ENCODE measurements at regions not wholly inside any gene's neighbourhood (a gene's known extent, or its start where the extent isn't known, plus 50 kb on each side); places are given as distances from the start of the nearest gene placed in this dataset.

- Histone ChIP-seq H3K79me2 (ENCODE audit: insufficient read depth, low read length) (no peaks in the 10 kb centered on the region), H3K4me1 (ENCODE audit: insufficient read depth, low read length) (no peaks in the 10 kb centered on the region), H3K4me3 (ENCODE audit: insufficient read depth, low read length) (no peak overlapping the region), H3K9me3 (ENCODE audit: low read depth, low read length) (no peaks in the 10 kb centered on the region), H3K27me3 (ENCODE audit: insufficient read depth, low read length) (no peaks in the 10 kb centered on the region), H2AFZ (ENCODE audit: low read length) (no peak overlapping the region), H3K27ac (ENCODE audit: low read depth, low read length) (no peak overlapping the region), H4K20me1 (ENCODE audit: insufficient read depth, low read length) (no peaks in the 10 kb centered on the region), H3K36me3 (ENCODE audit: insufficient read depth, low read length) (no peaks in the 10 kb centered on the region), H3K4me2 (ENCODE audit: insufficient read depth, low read length) (no peak overlapping the region)
- no peak for TF ChIP-seq CTCF (IDR thresholded peaks at IDR 0.05; ENCODE audit: extremely low read depth, low read depth, low read length)
- DNase-seq (ENCODE audit: insufficient read length, low spot score, missing footprints), result no peak
These were observed 284.0 kb upstream of the ZFP42 start for GRCh38 chr4:187711586-187711985.

DNA sequence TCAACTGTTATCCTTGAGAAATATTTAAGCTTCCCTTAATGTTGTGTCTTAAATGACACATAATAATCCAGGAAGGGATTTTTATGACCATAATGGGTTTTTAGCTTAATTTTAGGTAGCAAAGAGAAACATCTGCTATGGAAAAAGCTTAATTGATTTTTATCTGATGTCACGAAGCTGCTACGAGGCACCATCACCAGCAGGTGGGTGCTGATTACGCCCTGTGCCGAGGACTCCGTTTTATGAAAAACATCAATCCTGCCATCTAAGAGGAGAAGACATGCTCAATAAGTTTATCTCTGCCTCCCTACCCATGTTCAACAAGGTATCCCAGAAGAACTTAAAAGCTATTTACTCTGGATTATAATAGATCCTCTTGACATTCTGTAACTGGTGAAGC, 280.6 kb upstream of the ZFP42 start:
- no peak for TF ChIP-seq CTCF (IDR thresholded peaks at IDR 0.05; ENCODE audit: extremely low read depth, low read depth, low read length)
- no peak overlapping the region for H3K4me3 ChIP-seq (ENCODE audit: insufficient read depth, low read length)

GRCh38 chr4:187715466-187715865, 280.1 kb upstream of the ZFP42 start:
- Histone ChIP-seq H4K20me1 (ENCODE audit: insufficient read depth, low read length) (no peaks in the 10 kb centered on the region), H3K9me3 (ENCODE audit: low read depth, low read length) (no peaks in the 10 kb centered on the region), H3K4me2 (ENCODE audit: insufficient read depth, low read length) (no peak overlapping the region), H3K36me3 (ENCODE audit: insufficient read depth, low read length) (no peaks in the 10 kb centered on the region), H3K79me2 (ENCODE audit: insufficient read depth, low read length) (no peaks in the 10 kb centered on the region), H3K4me1 (ENCODE audit: insufficient read depth, low read length) (no peaks in the 10 kb centered on the region), H3K4me3 (ENCODE audit: insufficient read depth, low read length) (no peak overlapping the region), H3K27me3 (ENCODE audit: insufficient read depth, low read length) (no peaks in the 10 kb centered on the region), H2AFZ (ENCODE audit: low read length) (no peak overlapping the region), H3K27ac (ENCODE audit: low read depth, low read length) (no peak overlapping the region)
- DNase-seq (ENCODE audit: insufficient read length, low spot score, missing footprints), result no peak
- TF ChIP-seq CTCF (IDR thresholded peaks at IDR 0.05; ENCODE audit: extremely low read depth, low read depth, low read length), result no peak

More for the DNA sequence above, 280.6 kb upstream of the ZFP42 start:
- H3K9me3 ChIP-seq (ENCODE audit: low read depth, low read length), result no peaks in the 10 kb centered on the region
- H3K27ac ChIP-seq (ENCODE audit: low read depth, low read length), result no peak overlapping the region
- H3K36me3 ChIP-seq (ENCODE audit: insufficient read depth, low read length), result no peaks in the 10 kb centered on the region
- no peaks in the 10 kb centered on the region for H4K20me1 ChIP-seq (ENCODE audit: insufficient read depth, low read length)
- no peak overlapping the region for H3K4me2 ChIP-seq (ENCODE audit: insufficient read depth, low read length)
- no peaks in the 10 kb centered on the region for H3K79me2 ChIP-seq (ENCODE audit: insufficient read depth, low read length)
- no peak overlapping the region for H2AFZ ChIP-seq (ENCODE audit: low read length)
- H3K4me1 ChIP-seq (ENCODE audit: insufficient read depth, low read length), result no peaks in the 10 kb centered on the region
- H3K27me3 ChIP-seq (ENCODE audit: insufficient read depth, low read length), result no peaks in the 10 kb centered on the region
- DNase-seq (ENCODE audit: insufficient read length, low spot score, missing footprints), result peak; percentile 13

DNA sequence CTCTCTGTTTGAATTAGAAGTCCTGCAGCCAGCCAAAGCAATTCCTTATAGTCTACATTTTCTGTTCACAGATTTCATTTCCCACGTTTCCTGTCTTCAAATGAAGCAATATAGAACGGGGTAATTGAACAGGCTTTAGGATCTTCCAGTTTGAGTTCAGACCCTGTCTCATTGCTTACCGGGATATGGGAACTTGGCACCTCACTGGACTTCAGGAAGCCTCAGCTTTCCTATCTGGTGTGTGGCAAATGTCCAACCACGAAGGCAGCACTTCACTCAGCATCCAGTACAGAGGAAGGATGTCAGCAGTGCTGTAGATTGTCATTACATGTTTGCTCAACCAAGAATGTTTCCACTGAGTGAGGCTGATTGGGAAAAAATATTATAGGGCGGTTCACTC, 271.1 kb upstream of the ZFP42 start:
- no peaks in the 10 kb centered on the region for H3K27me3 ChIP-seq (ENCODE audit: insufficient read depth, low read length)
- no peaks in the 10 kb centered on the region for H3K36me3 ChIP-seq (ENCODE audit: insufficient read depth, low read length)
- no peak for TF ChIP-seq CTCF (IDR thresholded peaks at IDR 0.05; ENCODE audit: extremely low read depth, low read depth, low read length)
- no peaks in the 10 kb centered on the region for H3K4me1 ChIP-seq (ENCODE audit: insufficient read depth, low read length)
- H3K4me3 ChIP-seq (ENCODE audit: insufficient read depth, low read length), result no peak overlapping the region
- H3K4me2 ChIP-seq (ENCODE audit: insufficient read depth, low read length), result no peak overlapping the region
- DNase-seq (ENCODE audit: insufficient read length, low spot score, missing footprints), result no peak
- H2AFZ ChIP-seq (ENCODE audit: low read length), result no peak overlapping the region
- no peak overlapping the region for H3K27ac ChIP-seq (ENCODE audit: low read depth, low read length)
- no peaks in the 10 kb centered on the region for H3K9me3 ChIP-seq (ENCODE audit: low read depth, low read length)
- H4K20me1 ChIP-seq (ENCODE audit: insufficient read depth, low read length), result no peaks in the 10 kb centered on the region
- H3K79me2 ChIP-seq (ENCODE audit: insufficient read depth, low read length), result no peaks in the 10 kb centered on the region
